ENCODE measurements at regions not wholly inside any gene's neighbourhood (a gene's known extent, or its start where the extent isn't known, plus 50 kb on each side); places are given as distances from the start of the nearest gene placed in this dataset.

DNA sequence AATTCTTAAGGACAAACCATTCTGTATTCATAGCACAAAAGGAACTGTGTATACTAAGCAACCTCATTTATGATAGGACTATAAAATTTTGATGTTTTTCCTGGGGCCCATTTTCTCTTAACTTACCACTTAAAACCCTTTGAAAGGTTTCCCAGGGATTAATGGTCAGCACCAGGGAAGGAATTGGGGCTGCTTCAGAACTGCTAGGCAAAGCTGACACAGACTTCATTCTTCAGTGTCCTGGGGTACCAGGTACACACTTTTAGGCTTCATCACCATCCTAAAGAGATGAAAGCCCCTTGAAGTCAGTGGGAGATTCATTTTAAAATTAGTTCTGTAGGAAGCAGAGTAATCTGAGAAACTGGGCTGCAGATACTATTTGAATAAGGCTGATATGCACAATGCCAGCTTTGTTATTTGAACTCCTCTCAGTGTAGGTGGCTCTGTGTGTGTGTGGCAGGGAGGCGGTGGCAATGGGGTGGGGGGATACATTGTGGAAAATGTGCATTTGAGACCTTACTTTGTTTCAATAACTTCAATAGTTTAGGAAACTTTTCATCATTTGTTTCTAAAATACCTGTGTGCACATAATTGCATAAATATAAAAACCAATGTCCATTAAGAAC is 329.3 kb upstream of the DCN start:
- TF ChIP-seq, protein P1, sequence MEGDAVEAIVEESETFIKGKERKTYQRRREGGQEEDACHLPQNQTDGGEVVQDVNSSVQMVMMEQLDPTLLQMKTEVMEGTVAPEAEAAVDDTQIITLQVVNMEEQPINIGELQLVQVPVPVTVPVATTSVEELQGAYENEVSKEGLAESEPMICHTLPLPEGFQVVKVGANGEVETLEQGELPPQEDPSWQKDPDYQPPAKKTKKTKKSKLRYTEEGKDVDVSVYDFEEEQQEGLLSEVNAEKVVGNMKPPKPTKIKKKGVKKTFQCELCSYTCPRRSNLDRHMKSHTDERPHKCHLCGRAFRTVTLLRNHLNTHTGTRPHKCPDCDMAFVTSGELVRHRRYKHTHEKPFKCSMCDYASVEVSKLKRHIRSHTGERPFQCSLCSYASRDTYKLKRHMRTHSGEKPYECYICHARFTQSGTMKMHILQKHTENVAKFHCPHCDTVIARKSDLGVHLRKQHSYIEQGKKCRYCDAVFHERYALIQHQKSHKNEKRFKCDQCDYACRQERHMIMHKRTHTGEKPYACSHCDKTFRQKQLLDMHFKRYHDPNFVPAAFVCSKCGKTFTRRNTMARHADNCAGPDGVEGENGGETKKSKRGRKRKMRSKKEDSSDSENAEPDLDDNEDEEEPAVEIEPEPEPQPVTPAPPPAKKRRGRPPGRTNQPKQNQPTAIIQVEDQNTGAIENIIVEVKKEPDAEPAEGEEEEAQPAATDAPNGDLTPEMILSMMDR (conservative IDR thresholded peaks at IDR 0.05), result no peak
- no peak overlapping the region for H3K27ac ChIP-seq

DNA sequence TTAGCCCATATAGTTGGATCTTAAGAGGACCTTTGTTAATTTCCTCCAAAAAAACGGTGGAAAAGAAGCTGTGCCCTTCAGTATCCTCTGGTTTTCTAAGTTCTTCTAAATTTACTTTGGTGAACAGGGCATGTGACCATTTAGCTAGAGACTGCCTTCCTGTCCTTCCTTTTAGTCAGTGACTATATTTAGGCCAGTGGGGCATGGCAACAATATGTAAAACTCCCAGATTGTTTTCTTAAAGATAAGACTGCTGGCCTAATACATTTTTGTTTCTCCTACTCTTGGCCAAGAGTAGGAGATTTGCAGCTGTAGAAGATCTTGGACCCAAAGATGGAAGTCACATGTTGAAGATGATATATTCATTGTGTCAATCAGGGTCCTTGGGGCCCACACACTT is 325.1 kb upstream of the DCN start:
- TF ChIP-seq, protein P1 (conservative IDR thresholded peaks at IDR 0.05), result no peak
- H3K27ac ChIP-seq, result no peak overlapping the region

DNA sequence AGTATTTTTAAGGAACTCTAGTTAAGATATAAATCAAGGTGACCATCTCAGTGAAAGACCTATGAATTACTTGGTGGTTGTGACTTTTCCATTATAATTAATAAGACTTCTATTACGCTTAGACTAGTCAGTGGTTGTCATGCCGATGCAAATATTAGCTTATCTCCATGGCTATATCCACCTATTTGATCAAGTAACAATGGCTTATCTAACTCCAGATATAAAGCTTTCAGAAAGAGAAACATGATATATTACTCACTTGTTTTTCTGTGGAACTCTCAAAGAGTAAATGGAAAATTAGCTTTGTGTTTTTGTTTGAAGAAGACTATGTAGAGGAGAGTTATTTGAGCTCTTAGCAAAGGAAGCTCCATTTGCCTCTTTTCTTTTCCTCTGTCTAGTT is 323.8 kb upstream of the DCN start:
- TF ChIP-seq, protein P1 (conservative IDR thresholded peaks at IDR 0.05), result no peak
- H3K27ac ChIP-seq, result no peak overlapping the region

DNA sequence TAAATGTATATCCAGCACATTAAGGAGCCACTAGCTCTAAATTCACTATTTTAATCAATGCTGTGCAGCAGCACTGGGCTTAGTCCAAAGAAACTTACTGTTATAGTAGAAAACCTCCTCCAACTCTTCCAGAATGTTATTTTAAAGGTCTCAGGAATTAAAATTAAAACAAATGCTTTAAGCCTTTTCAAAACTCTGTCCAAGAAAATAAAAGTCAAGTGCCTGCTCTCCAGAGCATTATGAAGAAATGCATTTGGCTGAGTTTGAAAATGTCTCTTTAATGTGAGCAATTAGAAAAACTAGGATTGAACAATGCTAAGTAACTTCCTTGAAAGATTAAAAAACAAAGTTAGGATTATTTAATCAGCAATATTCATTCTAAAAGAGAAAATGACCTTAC is 322.4 kb upstream of the DCN start:
- TF ChIP-seq, protein P1 (conservative IDR thresholded peaks at IDR 0.05), result no peak
- H3K27ac ChIP-seq, result no peak overlapping the region

DNA sequence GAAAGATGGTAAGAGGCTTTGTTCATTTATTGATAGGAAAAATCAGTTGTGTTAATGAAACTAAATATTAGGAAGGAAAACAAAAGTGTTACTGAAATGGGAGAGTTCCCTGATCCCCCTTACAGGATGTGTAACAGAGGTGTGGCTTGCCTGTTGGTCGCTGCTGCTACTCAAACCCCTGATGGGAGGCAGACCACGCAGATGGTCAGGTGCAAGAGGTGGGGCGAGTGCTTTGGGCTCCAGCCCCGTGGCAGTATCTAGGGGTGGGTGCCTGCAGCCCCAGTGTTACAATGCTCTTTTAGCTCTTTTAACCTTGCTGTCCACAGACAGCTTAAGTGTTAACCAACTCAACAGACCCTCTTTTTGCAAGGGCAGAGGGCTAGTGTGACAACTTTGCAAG is 319.6 kb upstream of the DCN start:
- no peak overlapping the region for H3K27ac ChIP-seq
- TF ChIP-seq, protein P1 (conservative IDR thresholded peaks at IDR 0.05), result no peak

DNA sequence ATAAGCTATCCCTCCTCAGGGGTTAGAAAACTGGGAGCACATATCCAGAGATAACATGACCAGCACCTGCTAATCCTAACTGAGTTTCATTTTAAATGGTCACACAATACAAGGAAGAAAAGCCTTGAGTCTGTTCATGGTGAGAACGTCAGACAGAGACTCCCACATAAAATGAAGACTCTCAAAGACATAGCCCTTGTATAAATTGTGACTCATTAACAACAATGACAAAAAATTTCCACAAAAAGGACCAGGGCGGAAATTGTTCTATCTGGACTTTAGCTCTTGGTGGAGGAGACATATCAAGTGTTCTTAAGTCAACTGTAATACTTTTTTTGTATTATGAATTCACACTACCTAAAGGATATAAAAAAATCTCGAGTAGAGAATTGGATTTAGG is 313.7 kb upstream of the DCN start:
- TF ChIP-seq, protein P1 (conservative IDR thresholded peaks at IDR 0.05), result no peak
- H3K27ac ChIP-seq, result no peak overlapping the region

DNA sequence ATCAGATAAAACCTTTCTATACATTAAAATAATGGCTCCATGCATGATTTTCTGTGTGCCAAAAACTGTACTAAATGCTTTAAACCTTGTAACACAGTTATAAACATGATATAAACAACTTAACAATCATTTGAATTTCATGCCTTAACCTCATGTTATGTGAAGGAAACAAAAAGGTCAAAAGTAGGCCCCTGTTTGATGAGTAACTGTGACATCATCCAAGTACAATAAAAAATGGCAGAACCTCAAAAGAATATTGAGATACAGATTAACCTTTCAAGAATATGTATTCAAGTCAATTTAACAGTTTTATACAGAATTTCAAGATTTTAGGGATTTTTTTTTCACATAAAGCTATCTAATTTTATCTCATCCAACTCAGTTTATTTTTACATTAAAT is 310.7 kb upstream of the DCN start:
- H3K27ac ChIP-seq, result no peak overlapping the region
- TF ChIP-seq, protein P1 (conservative IDR thresholded peaks at IDR 0.05), result no peak
